H9 (cell line): ENCODE measurements at regions not wholly inside any gene's neighbourhood (a gene's known extent, or its start where the extent isn't known, plus 50 kb on each side); places are given as distances from the start of the nearest gene placed in this dataset.

ENCODE experiments used
- DNase-seq: peaks from one replicate; pipeline ENCODE4 v3.0.0-alpha.2; 2017
- H2AFZ ChIP-seq: one replicate; pipeline ENCODE4 v1.6.1; 2013; ENCODE audit warnings: mild to moderate bottlenecking, low read length, control low read depth, moderate library complexity
- H2AK5ac ChIP-seq: 2 replicates; pipeline ENCODE4 v1.6.1; 2013; ENCODE audit warnings: low read length, control low read depth, mixed read lengths; ENCODE audit not compliant: insufficient read length
- H2BK120ac ChIP-seq: one replicate; pipeline ENCODE4 v1.6.1; 2013; ENCODE audit warnings: low read depth, mild to moderate bottlenecking, low read length, control low read depth, inconsistent platforms; ENCODE audit not compliant: poor library complexity, severe bottlenecking
- H2BK12ac ChIP-seq: 2 replicates; pipeline ENCODE4 v1.6.1; 2013; ENCODE audit warnings: low read length, control low read depth, mixed read lengths, low read depth; ENCODE audit not compliant: insufficient read length
- H2BK15ac ChIP-seq: 2 replicates; pipeline ENCODE4 v1.6.1; 2013; ENCODE audit warnings: low read depth, low read length, control low read depth
- H2BK20ac ChIP-seq: one replicate; pipeline ENCODE4 v1.6.1; 2013; ENCODE audit warnings: low read depth, mild to moderate bottlenecking, low read length, control low read depth, inconsistent platforms; ENCODE audit not compliant: poor library complexity, severe bottlenecking
- H2BK5ac ChIP-seq: 2 replicates; pipeline ENCODE4 v1.6.1; 2013; ENCODE audit warnings: low read length, control low read depth, mixed read lengths; ENCODE audit not compliant: insufficient read length
- H3K14ac ChIP-seq: 2 replicates; pipeline ENCODE4 v1.6.1; 2013; ENCODE audit warnings: low read length, control low read depth; ENCODE audit not compliant: insufficient read depth
- H3K18ac ChIP-seq: 2 replicates; pipeline ENCODE4 v1.6.1; 2013; ENCODE audit warnings: low read depth, mild to moderate bottlenecking, mixed read lengths, low read length, control low read depth; ENCODE audit not compliant: insufficient read length
- H3K23ac ChIP-seq: 2 replicates; pipeline ENCODE4 v1.6.1; 2013; ENCODE audit warnings: low read length, control low read depth, mixed read lengths, low read depth; ENCODE audit not compliant: insufficient read length
- H3K23me2 ChIP-seq: 2 replicates; pipeline ENCODE4 v1.6.1; 2013; ENCODE audit warnings: low read depth, mild to moderate bottlenecking, mixed read lengths, low read length, control low read depth; ENCODE audit not compliant: insufficient read length, poor library complexity, severe bottlenecking
- H3K27ac ChIP-seq: 2 replicates; pipeline ENCODE4 v1.5.1; 2013; ENCODE audit warnings: low read length, control low read depth, mixed read lengths, low read depth; ENCODE audit not compliant: insufficient read length
- H3K27me3 ChIP-seq: 2 replicates; pipeline ENCODE4 v1.6.1; 2013; ENCODE audit warnings: low read length, control low read depth, inconsistent platforms; ENCODE audit not compliant: insufficient read depth
- H3K4ac ChIP-seq: 2 replicates; pipeline ENCODE4 v1.6.1; 2013; ENCODE audit warnings: low read depth, mild to moderate bottlenecking, control low read depth, inconsistent platforms, low read length, moderate library complexity
- H3K4me1 ChIP-seq: 2 replicates; pipeline ENCODE4 v1.6.1; 2013; ENCODE audit warnings: low read length, control low read depth, inconsistent platforms; ENCODE audit not compliant: insufficient read depth
- H3K4me2 ChIP-seq: 2 replicates; pipeline ENCODE4 v1.6.1; 2013; ENCODE audit warnings: low read length, control low read depth, mixed read lengths; ENCODE audit not compliant: insufficient read length, insufficient read depth
- H3K56ac ChIP-seq: 2 replicates; pipeline ENCODE4 v1.6.1; 2013; ENCODE audit warnings: low read depth, mild to moderate bottlenecking, mixed read lengths, low read length, control low read depth; ENCODE audit not compliant: insufficient read length
- H3K79me1 ChIP-seq: 2 replicates; pipeline ENCODE4 v1.6.1; 2013; ENCODE audit warnings: low read depth, mild to moderate bottlenecking, moderate library complexity, low read length, control low read depth, inconsistent platforms; ENCODE audit not compliant: insufficient read depth, poor library complexity, severe bottlenecking
- H3K79me2 ChIP-seq: 2 replicates; pipeline ENCODE4 v1.6.1; 2013; ENCODE audit warnings: low read length, control low read depth, inconsistent platforms; ENCODE audit not compliant: insufficient read depth
- H3K9ac ChIP-seq: 2 replicates; pipeline ENCODE4 v1.6.1; 2013; ENCODE audit warnings: low read length, control low read depth, mixed read lengths; ENCODE audit not compliant: insufficient read length; ENCODE audit errors: extremely low read depth
- H3K9me3 ChIP-seq: one replicate; pipeline ENCODE4 v1.6.1; 2013; ENCODE audit warnings: low read depth, low read length, inconsistent platforms; ENCODE audit not compliant: control insufficient read depth
- H3T11ph ChIP-seq: one replicate; pipeline ENCODE4 v1.6.1; 2013; ENCODE audit warnings: mild to moderate bottlenecking, low read length, control low read depth, inconsistent platforms
- H4K20me1 ChIP-seq: one replicate; pipeline ENCODE4 v1.6.1; 2013; ENCODE audit not compliant: control insufficient read depth, insufficient read length, insufficient read depth
- H4K5ac ChIP-seq: 2 replicates; pipeline ENCODE4 v1.6.1; 2013; ENCODE audit warnings: low read depth, mild to moderate bottlenecking, mixed read lengths, low read length, control low read depth; ENCODE audit not compliant: insufficient read length
- H4K8ac ChIP-seq: replicated peaks from 2 replicates; pipeline ENCODE4 v1.6.1; 2013; ENCODE audit warnings: low read length, control low read depth, mixed read lengths, low read depth; ENCODE audit not compliant: insufficient read length
- H4K91ac ChIP-seq: 2 replicates; pipeline ENCODE4 v1.6.1; 2013; ENCODE audit warnings: low read depth, mild to moderate bottlenecking, moderate library complexity, mixed read lengths, low read length, control low read depth; ENCODE audit not compliant: insufficient read length
- H3K27ac Mint-ChIP-seq, 3 experiments: 2 replicates in 2 of 3; 3 replicates in 1 of 3; pipeline ENCODE4 v1.8.0; 2020 to 2021; ENCODE audit warnings: mixed read lengths in 3 of 3, mild to moderate bottlenecking in 1 of 3, moderate library complexity in 1 of 3
- H3K27me3 Mint-ChIP-seq: 2 replicates; pipeline ENCODE4 v1.8.0; 2021; ENCODE audit warnings: low read depth, mild to moderate bottlenecking, moderate library complexity, mixed read lengths
- H3K36me3 Mint-ChIP-seq, 3 experiments: 2 replicates in 2 of 3; 3 replicates in 1 of 3; pipeline ENCODE4 v1.8.0; 2020 to 2021; ENCODE audit warnings: low read depth in 3 of 3, mixed read lengths in 3 of 3; ENCODE audit not compliant: insufficient read depth in 1 of 3
- H3K4me1 Mint-ChIP-seq, 2 experiments: 2 replicates each; pipeline ENCODE4 v1.8.0; 2020; ENCODE audit warnings: mixed read lengths in 2 of 2
- H3K4me3 Mint-ChIP-seq, 2 experiments: 2 replicates in 1 of 2; 3 replicates in 1 of 2; pipeline ENCODE4 v1.8.0; 2020 to 2021; ENCODE audit warnings: mild to moderate bottlenecking in 2 of 2, mixed read lengths in 2 of 2, moderate library complexity in 1 of 2
- H3K9me3 Mint-ChIP-seq, 2 experiments: 2 replicates in 1 of 2; 3 replicates in 1 of 2; pipeline ENCODE4 v1.8.0; 2020; ENCODE audit warnings: mild to moderate bottlenecking in 2 of 2, mixed read lengths in 2 of 2, moderate library complexity in 1 of 2
- WGBS: extraction: QIAGEN DNeasy Blood & Tissue Kit; methylation state at CpG from one replicate; pipeline ENCODE4 v1.1.7; 2013; ENCODE audit warnings: missing lambda C conversion rate, low lambda C conversion rate, mixed read lengths; ENCODE audit not compliant: insufficient read length; ENCODE audit errors: extremely low coverage; 5-methylcytosine and 5-hydroxymethylcytosine counted together
- TF ChIP-seq, protein P1 (sequence below): fragments of 200-600 bp; sonication (generic); conservative IDR thresholded peaks from 3 replicates; pipeline ENCODE4 v1.8.0; 2021; ENCODE audit warnings: antibody characterized with exemption, mild to moderate bottlenecking

- no CpG with 5 or more reads among the region's 1 CpG for WGBS
- no peak overlapping the region for H2AFZ ChIP-seq
- DNase-seq = no peak
- H4K5ac ChIP-seq = no peak overlapping the region
- Mint-ChIP-seq H3K36me3 (peaks cover 20 to 51% (median 42%) of the 10 kb centered on the region in 3 experiments), H3K27ac (no peak overlapping the region), H3K4me3 (no peak overlapping the region), H3K27me3 (no peaks in the 10 kb centered on the region), H3K4me1 (peaks cover 0 to 10% of the 10 kb centered on the region in 2 experiments; a peak in 2 of 4 replicates), H3K9me3 (peaks cover 46 to 52% of the 10 kb centered on the region in 2 experiments)
- H2AK5ac ChIP-seq = no peak overlapping the region
- H3K9me3 ChIP-seq = peaks cover 28% of the 10 kb centered on the region
- H3K56ac ChIP-seq = no peak overlapping the region
- H3K14ac ChIP-seq = no peak overlapping the region
- TF ChIP-seq, protein P1, sequence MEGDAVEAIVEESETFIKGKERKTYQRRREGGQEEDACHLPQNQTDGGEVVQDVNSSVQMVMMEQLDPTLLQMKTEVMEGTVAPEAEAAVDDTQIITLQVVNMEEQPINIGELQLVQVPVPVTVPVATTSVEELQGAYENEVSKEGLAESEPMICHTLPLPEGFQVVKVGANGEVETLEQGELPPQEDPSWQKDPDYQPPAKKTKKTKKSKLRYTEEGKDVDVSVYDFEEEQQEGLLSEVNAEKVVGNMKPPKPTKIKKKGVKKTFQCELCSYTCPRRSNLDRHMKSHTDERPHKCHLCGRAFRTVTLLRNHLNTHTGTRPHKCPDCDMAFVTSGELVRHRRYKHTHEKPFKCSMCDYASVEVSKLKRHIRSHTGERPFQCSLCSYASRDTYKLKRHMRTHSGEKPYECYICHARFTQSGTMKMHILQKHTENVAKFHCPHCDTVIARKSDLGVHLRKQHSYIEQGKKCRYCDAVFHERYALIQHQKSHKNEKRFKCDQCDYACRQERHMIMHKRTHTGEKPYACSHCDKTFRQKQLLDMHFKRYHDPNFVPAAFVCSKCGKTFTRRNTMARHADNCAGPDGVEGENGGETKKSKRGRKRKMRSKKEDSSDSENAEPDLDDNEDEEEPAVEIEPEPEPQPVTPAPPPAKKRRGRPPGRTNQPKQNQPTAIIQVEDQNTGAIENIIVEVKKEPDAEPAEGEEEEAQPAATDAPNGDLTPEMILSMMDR = no peak
- H2BK120ac ChIP-seq = no peak overlapping the region
- H2BK12ac ChIP-seq = no peak overlapping the region
- no peak overlapping the region for H3K4ac ChIP-seq
- no peak overlapping the region for H3K27ac ChIP-seq
- no peak overlapping the region for H2BK5ac ChIP-seq
- no peaks in the 10 kb centered on the region for H3K79me1 ChIP-seq
- no peak overlapping the region for H3K9ac ChIP-seq
- H2BK20ac ChIP-seq = no peak overlapping the region
- no peak overlapping the region for H3K18ac ChIP-seq
- H2BK15ac ChIP-seq = no peak overlapping the region
- H3K23me2 ChIP-seq = no peaks in the 10 kb centered on the region
- H3K4me1 ChIP-seq = no peaks in the 10 kb centered on the region
- H4K20me1 ChIP-seq = no peaks in the 10 kb centered on the region
- H3K27me3 ChIP-seq = no peaks in the 10 kb centered on the region
- no peaks in the 10 kb centered on the region for H3K79me2 ChIP-seq
- H4K8ac ChIP-seq = no peak overlapping the region
- no peak overlapping the region for H4K91ac ChIP-seq
- H3K4me2 ChIP-seq = no peak overlapping the region
- no peak overlapping the region for H3T11ph ChIP-seq
- no peak overlapping the region for H3K23ac ChIP-seq
Measured at GRCh38 chr6:155611742-155612141, 156.1 kb upstream of the NOX3 start.
